Mesendoderm (in vitro differentiated cells): ENCODE measurements at regions not wholly inside any gene's neighbourhood (a gene's known extent, or its start where the extent isn't known, plus 50 kb on each side); places are given as distances from the start of the nearest gene placed in this dataset.
A peak's percentile ranks its signal among the peaks of the same experiment; 100 is the strongest.

Experiments used
- DNase-seq: peaks from one replicate; pipeline ENCODE4 v3.0.0; 2013
- H2AK5ac ChIP-seq: 2 replicates; pipeline ENCODE4 v1.6.1; 2013; ENCODE audit warnings: low read length, inconsistent platforms
- H2BK120ac ChIP-seq: 2 replicates; pipeline ENCODE4 v1.6.1; 2013; ENCODE audit warnings: low read depth, mild to moderate bottlenecking, low read length, moderate library complexity, mixed read lengths
- H2BK15ac ChIP-seq: replicated peaks from 2 replicates; pipeline ENCODE4 v1.6.1; 2013; ENCODE audit warnings: low read depth, mild to moderate bottlenecking, moderate library complexity
- H2BK5ac ChIP-seq: 2 replicates; pipeline ENCODE4 v1.6.1; 2013; ENCODE audit warnings: low read length, inconsistent platforms
- H3K18ac ChIP-seq: 2 replicates; pipeline ENCODE4 v1.6.1; 2013; ENCODE audit warnings: mild to moderate bottlenecking, low read length, mixed read lengths
- H3K23ac ChIP-seq: one replicate; pipeline ENCODE4 v1.6.1; 2013; ENCODE audit warnings: low read length
- H3K27ac ChIP-seq: 2 replicates; pipeline ENCODE4 v1.5.1; 2013; ENCODE audit warnings: low read depth, mild to moderate bottlenecking, inconsistent platforms, low read length, moderate library complexity
- H3K27me3 ChIP-seq: 2 replicates; pipeline ENCODE4 v1.6.1; 2013; ENCODE audit warnings: low read length, control low read depth, mild to moderate bottlenecking, inconsistent platforms; ENCODE audit not compliant: insufficient read depth, poor library complexity
- H3K36me3 ChIP-seq: 2 replicates; pipeline ENCODE4 v1.6.1; 2013; ENCODE audit warnings: low read length, inconsistent platforms; ENCODE audit not compliant: control insufficient read depth, insufficient read depth
- H3K4ac ChIP-seq: one replicate; pipeline ENCODE4 v1.6.1; 2013; ENCODE audit warnings: low read depth, mild to moderate bottlenecking, low read length, moderate library complexity
- H3K4me1 ChIP-seq: 2 replicates; pipeline ENCODE4 v1.6.1; 2013; ENCODE audit warnings: low read depth, low read length, inconsistent platforms; ENCODE audit not compliant: control insufficient read depth
- H3K4me2 ChIP-seq: 2 replicates; pipeline ENCODE4 v1.6.1; 2013; ENCODE audit warnings: low read length
- H3K4me3 ChIP-seq: 2 replicates; pipeline ENCODE4 v1.5.1; 2013; ENCODE audit warnings: mild to moderate bottlenecking, low read length
- H3K56ac ChIP-seq: one replicate; pipeline ENCODE4 v1.6.1; 2013; ENCODE audit warnings: low read length
- H3K79me1 ChIP-seq: 2 replicates; pipeline ENCODE4 v1.6.1; 2013; ENCODE audit warnings: low read length, inconsistent platforms
- H3K79me2 ChIP-seq: 2 replicates; pipeline ENCODE4 v1.6.1; 2013; ENCODE audit warnings: mild to moderate bottlenecking, low read length; ENCODE audit not compliant: control insufficient read depth, insufficient read depth
- H3K9ac ChIP-seq: 2 replicates; pipeline ENCODE4 v1.6.1; 2013; ENCODE audit warnings: low read length, inconsistent platforms
- H4K5ac ChIP-seq: one replicate; pipeline ENCODE4 v1.6.1; 2013; ENCODE audit warnings: low read length
- H4K8ac ChIP-seq: one replicate; pipeline ENCODE4 v1.6.1; 2013; ENCODE audit warnings: low read depth, mild to moderate bottlenecking, control low read depth, low read length, moderate library complexity
- WGBS: extraction: QIAGEN DNeasy Blood & Tissue Kit; methylation state at CpG from one replicate; pipeline ENCODE4 v1.1.7; 2013; ENCODE audit warnings: low lambda C conversion rate, missing lambda C conversion rate; ENCODE audit not compliant: insufficient coverage; ENCODE audit errors: extremely low coverage; 5-methylcytosine and 5-hydroxymethylcytosine counted together

DNA sequence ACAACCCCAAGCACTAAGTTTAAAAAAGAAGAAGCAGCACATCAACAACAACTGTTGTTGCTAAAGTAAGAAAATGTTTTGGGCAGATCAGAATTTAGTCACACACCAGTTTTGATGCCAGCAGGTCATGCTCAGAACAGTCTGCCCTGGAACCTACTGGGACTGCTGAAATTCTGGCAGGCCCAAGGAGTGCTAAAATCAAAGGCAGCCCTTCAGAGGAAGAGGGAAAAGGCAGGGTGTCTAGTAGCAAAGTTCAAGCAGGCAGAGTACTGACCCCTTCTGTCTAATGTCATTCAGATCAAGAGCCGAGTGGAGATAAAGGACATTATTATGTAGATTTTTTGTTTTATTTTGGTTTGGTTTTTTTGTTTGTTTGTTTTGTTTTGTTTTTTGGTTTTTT lies 96.6 kb upstream of the LOC128125822 start:
- Histone ChIP-seq H3K56ac (no peak overlapping the region), H3K9ac (no peak overlapping the region), H2BK5ac (no peak overlapping the region), H4K8ac (no peak overlapping the region), H3K27me3 (no peaks in the 10 kb centered on the region), H3K18ac (no peak overlapping the region), H3K79me1 (no peaks in the 10 kb centered on the region), H3K23ac (no peak overlapping the region), H3K4ac (no peak overlapping the region), H2BK120ac (no peak overlapping the region), H3K79me2 (no peaks in the 10 kb centered on the region), H4K5ac (no peak overlapping the region), H2AK5ac (no peak overlapping the region), H3K36me3 (no peaks in the 10 kb centered on the region), H2BK15ac (no peak overlapping the region), H3K27ac (no peak overlapping the region), H3K4me3 (no peak overlapping the region), H3K4me1 (no peaks in the 10 kb centered on the region), H3K4me2 (no peak overlapping the region)
- WGBS: no CpG with 5 or more reads among the region's 1 CpG
- DNase-seq: no peak

DNA sequence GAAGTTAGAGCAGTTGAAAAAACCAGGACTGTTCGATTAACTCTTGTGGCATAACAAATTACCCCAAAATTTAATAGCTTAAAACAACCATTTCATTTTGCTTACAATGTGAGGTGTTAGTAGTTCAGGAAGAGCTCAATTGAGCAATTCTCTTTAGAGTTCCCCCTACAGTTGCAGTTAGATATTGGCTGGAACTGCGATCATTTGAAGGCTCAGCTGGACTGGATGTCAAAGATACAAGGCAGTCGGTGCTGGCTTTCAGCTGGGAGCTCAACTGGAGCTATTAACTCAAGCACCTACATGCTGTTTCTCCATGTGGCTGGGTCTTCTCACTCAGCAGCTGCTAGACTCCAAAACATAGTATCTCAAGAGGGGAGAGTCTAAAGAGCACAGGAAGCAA lies 96.0 kb upstream of the LOC128125822 start:
- Histone ChIP-seq H3K23ac (no peak overlapping the region), H3K4me3 (no peak overlapping the region), H3K4ac (no peak overlapping the region), H3K4me2 (no peak overlapping the region), H2AK5ac (no peak overlapping the region), H3K4me1 (no peaks in the 10 kb centered on the region), H3K18ac (no peak overlapping the region), H2BK15ac (no peak overlapping the region), H2BK5ac (no peak overlapping the region), H3K79me1 (no peaks in the 10 kb centered on the region), H3K56ac (no peak overlapping the region), H2BK120ac (no peak overlapping the region), H3K36me3 (no peaks in the 10 kb centered on the region), H3K9ac (no peak overlapping the region), H4K8ac (no peak overlapping the region), H3K27ac (no peak overlapping the region), H3K27me3 (no peaks in the 10 kb centered on the region), H4K5ac (no peak overlapping the region), H3K79me2 (no peaks in the 10 kb centered on the region)
- peak; percentile 34 for DNase-seq
- no CpG with 5 or more reads among the region's 3 CpGs for WGBS

DNA sequence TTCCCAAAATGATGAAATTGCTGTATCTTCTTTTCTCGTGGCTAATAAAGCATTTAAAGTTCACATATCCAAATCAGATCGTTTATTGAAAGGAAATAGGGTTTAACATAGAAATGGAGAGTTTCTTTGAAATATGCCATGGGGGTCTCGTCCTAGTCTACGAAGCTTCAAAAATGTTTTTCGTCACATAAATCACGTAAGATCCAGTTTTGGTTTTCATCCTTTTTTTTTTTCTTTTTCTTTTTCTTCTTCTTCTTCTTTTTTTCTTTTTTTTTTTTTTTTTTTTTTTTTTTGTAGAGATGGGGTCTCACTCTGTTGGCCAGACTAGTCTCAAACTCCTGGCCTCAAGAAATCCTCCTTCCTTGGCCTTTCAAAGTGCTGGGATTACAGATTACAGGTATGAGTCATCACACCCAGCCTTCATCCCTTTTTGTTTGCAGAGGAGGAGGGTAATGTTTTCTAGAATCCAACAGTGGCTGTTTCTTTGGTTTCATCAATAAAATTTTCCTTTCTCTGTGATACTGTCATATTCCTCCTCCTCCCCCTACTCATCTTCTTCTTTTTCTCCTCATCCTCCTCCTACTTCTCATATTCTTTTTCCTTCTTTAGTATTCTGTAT lies 94.7 kb upstream of the LOC128125822 start:
- Histone ChIP-seq H3K18ac (no peak overlapping the region), H3K23ac (no peak overlapping the region), H3K9ac (no peak overlapping the region), H3K79me1 (no peaks in the 10 kb centered on the region), H3K27ac (no peak overlapping the region), H2BK5ac (no peak overlapping the region), H4K8ac (no peak overlapping the region), H4K5ac (no peak overlapping the region), H3K36me3 (no peaks in the 10 kb centered on the region), H2BK15ac (no peak overlapping the region), H3K4ac (no peak overlapping the region), H2BK120ac (no peak overlapping the region), H2AK5ac (no peak overlapping the region), H3K27me3 (no peaks in the 10 kb centered on the region), H3K4me2 (no peak overlapping the region), H3K4me3 (no peak overlapping the region), H3K79me2 (no peaks in the 10 kb centered on the region), H3K4me1 (no peaks in the 10 kb centered on the region), H3K56ac (no peak overlapping the region)
- no CpG with 5 or more reads among the region's 6 CpGs for WGBS
- DNase-seq: no peak

DNA sequence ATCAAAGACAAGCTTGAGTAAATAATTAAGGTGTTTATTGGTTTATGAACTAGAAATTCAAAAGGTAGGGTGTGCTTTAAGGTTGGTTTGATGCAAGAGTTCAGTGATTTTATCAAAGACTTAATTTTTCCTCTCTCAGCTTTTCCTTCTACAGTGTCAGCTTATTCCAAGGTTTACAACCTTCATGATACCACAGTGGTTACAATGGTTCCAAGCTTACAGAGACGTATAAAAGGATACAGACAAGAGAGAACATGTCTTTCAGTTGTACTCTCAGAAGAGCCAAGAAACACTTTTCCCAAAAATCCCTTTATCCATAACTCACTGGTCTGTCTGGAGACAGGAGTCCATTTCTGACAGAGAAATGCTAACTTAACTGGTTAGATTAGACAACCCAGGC lies 93.5 kb upstream of the LOC128125822 start:
- no peak overlapping the region for H2BK5ac ChIP-seq
- no peak overlapping the region for H3K4me3 ChIP-seq
- H4K8ac ChIP-seq: no peak overlapping the region
- H3K56ac ChIP-seq: no peak overlapping the region
- no peak overlapping the region for H3K9ac ChIP-seq
- no peak overlapping the region for H3K18ac ChIP-seq
- no CpG with 5 or more reads among the region's 1 CpG for WGBS
- H2AK5ac ChIP-seq: no peak overlapping the region
- H3K4me1 ChIP-seq: no peaks in the 10 kb centered on the region
- no peaks in the 10 kb centered on the region for H3K79me2 ChIP-seq
- no peaks in the 10 kb centered on the region for H3K27me3 ChIP-seq
- no peak overlapping the region for H2BK15ac ChIP-seq
- no peak overlapping the region for H2BK120ac ChIP-seq
- H3K27ac ChIP-seq: no peak overlapping the region
- no peaks in the 10 kb centered on the region for H3K79me1 ChIP-seq
- no peak for DNase-seq
- no peak overlapping the region for H3K23ac ChIP-seq
- H3K4ac ChIP-seq: no peak overlapping the region
- H4K5ac ChIP-seq: no peak overlapping the region
- no peak overlapping the region for H3K4me2 ChIP-seq
- no peaks in the 10 kb centered on the region for H3K36me3 ChIP-seq

DNA sequence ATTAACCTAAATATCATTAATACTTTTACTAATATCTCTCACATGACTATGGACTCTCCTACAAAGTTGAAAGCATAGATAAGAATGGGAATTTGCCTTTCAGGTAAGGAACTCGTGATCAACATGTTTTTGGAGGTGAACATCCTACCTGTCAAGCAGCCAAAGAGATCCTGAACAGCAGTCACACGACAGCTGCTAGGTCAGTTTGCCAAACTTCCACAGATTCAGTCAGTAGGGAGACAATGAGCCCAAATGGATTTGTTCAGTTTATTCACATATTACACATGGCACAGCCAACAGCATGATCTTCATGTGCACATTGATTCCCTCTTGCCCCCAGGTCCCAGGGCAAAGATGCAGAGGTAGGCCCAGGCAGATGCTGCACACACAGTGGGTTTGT lies 86.1 kb upstream of the LOC128125822 start:
- no peak overlapping the region for H2BK5ac ChIP-seq
- no peaks in the 10 kb centered on the region for H3K27me3 ChIP-seq
- no peak overlapping the region for H3K56ac ChIP-seq
- DNase-seq: no peak
- no peak overlapping the region for H3K27ac ChIP-seq
- no peak overlapping the region for H3K18ac ChIP-seq
- no peaks in the 10 kb centered on the region for H3K36me3 ChIP-seq
- no peak overlapping the region for H3K4ac ChIP-seq
- no peaks in the 10 kb centered on the region for H3K79me1 ChIP-seq
- no peak overlapping the region for H3K23ac ChIP-seq
- no peaks in the 10 kb centered on the region for H3K79me2 ChIP-seq
- H4K5ac ChIP-seq: no peak overlapping the region
- H3K9ac ChIP-seq: no peak overlapping the region
- H2BK120ac ChIP-seq: no peak overlapping the region
- WGBS: no CpG with 5 or more reads among the region's 2 CpGs
- no peaks in the 10 kb centered on the region for H3K4me1 ChIP-seq
- H4K8ac ChIP-seq: no peak overlapping the region
- no peak overlapping the region for H2AK5ac ChIP-seq
- H3K4me3 ChIP-seq: no peak overlapping the region
- H2BK15ac ChIP-seq: no peak overlapping the region
- H3K4me2 ChIP-seq: no peak overlapping the region

DNA sequence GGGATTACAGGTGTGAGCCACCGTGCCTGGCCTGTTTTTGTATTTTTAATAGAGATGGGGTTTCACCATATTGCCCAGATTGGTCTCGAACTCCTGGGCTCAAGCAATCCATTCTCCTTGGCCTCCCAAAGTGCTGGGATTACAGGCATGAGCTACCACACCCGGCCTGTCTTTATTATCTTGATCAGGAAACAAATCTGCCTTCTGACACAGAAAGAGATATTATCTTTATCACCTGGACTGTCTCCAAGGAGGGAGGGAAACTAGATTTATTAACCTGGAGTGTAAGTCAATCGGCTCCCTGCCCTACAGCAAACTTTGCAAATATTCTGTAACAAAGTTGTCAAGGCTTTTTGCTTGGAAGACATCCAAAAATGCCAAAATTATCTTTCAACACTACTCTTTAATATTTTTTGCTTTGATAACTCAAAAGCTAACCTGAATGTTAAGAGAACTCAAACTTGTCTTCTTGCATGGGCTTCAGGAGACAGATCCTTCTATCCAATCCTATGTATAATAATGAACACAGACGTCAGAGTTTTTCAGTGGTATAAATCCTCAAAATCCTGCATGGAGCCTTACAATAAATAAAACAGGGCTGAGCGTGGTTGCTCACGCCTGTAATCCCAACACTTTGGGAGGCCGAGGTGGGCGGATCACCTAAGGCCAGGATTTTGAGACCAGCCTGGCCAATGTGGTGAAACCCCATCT lies 85.0 kb upstream of the LOC128125822 start:
- no peaks in the 10 kb centered on the region for H3K79me1 ChIP-seq
- no peak overlapping the region for H2BK15ac ChIP-seq
- H3K4me1 ChIP-seq: no peaks in the 10 kb centered on the region
- no peak overlapping the region for H4K5ac ChIP-seq
- no peak overlapping the region for H2AK5ac ChIP-seq
- H3K56ac ChIP-seq: no peak overlapping the region
- H3K23ac ChIP-seq: no peak overlapping the region
- H3K18ac ChIP-seq: no peak overlapping the region
- no peak overlapping the region for H2BK5ac ChIP-seq
- H4K8ac ChIP-seq: no peak overlapping the region
- no peak for DNase-seq
- no peak overlapping the region for H3K4me3 ChIP-seq
- no peak overlapping the region for H3K4me2 ChIP-seq
- no peaks in the 10 kb centered on the region for H3K36me3 ChIP-seq
- no CpG with 5 or more reads among the region's 9 CpGs for WGBS
- no peak overlapping the region for H3K4ac ChIP-seq
- no peak overlapping the region for H3K9ac ChIP-seq
- H2BK120ac ChIP-seq: no peak overlapping the region
- no peak overlapping the region for H3K27ac ChIP-seq
- H3K79me2 ChIP-seq: no peaks in the 10 kb centered on the region
- no peaks in the 10 kb centered on the region for H3K27me3 ChIP-seq
